Activated CD4-positive, alpha-beta T cell treated with anti-CD3 and anti-CD28 coated beads for 48 hours (primary cell): ENCODE measurements at regions not wholly inside any gene's neighbourhood (a gene's known extent, or its start where the extent isn't known, plus 50 kb on each side); places are given as distances from the start of the nearest gene placed in this dataset.

Experiments
- DNase-seq: peaks from one replicate; pipeline ENCODE4 v3.0.0-alpha.2; 2020

DNA sequence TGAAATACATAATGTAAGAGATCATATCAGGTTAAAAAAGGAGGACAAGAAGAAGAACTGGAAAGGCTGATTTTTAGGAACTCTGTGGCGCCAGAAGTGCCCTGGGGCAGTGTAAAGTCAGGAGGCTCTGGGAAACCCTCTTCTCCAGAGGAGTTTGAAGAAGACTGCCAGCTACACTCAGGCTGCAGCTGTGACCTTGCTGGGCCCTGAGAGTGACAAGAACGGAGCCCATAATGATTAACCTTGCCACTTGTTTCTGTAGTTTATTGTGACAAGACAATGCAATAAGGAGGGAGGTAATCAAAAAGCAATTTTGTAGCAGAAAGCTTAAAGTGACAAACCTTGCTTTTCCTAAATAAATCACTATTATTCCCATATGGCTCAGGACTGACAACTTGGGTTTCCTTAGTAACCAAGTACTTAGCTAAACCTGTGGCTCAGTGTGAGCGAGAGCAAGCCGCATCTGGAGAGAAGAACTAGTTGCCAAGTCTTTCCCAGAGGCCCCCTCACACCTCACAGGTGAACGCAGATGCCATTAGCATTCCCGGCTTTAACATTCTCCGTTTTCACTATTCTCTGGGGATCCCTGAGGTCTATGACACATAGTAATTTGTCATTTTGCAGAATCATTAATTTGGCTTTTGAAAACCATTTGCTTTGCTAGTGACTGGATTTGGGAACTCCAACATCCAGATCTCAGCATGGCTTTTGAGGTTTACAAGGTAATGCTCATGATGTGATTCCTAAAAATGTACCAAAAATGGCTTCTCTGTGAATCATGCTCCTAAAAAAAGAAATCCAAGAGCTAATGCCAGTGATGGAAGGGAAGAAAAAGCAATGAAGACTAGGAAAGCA is 115.9 kb downstream of the OMA1 start:
- no peak for DNase-seq

DNA sequence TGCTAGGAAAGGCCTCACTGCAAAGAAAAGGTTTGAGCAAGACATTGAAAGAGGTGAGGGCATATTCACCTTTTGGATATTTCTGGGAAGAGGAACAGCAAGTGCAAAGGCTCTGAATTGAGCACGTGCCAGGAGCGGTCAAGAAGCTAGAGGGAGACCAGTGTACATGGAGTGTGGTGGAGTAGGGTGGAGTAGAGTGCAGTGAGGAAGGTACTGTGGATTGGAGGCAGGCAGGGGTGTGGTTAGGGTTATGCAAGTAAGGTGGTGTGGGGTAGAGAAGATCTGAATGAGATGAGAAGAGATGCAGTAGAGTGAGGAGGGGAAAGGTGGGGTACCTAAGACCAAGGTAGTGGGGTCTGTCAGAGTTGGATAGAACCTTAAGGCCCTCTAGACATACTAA is 119.6 kb downstream of the OMA1 start:
- DNase-seq = no peak

DNA sequence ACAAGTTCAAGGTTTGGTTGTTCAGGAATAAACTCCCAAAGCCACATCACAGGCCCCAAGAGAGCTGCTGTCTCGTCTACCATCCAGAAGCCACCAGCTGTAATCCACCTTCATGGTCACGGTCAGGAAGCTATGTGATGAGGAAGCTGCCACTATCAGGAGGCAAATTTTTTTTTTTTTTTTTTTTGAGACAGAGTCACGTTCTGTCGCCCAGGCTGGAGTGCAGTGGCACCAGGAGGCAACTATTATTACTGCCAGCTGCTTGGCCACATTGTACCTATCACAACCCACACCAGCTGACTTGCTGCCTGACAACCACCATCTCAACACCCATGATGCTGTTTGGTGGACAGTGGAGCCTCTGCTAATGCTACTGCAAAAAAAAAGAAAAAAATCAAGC is 124.1 kb downstream of the OMA1 start:
- DNase-seq = no peak

DNA sequence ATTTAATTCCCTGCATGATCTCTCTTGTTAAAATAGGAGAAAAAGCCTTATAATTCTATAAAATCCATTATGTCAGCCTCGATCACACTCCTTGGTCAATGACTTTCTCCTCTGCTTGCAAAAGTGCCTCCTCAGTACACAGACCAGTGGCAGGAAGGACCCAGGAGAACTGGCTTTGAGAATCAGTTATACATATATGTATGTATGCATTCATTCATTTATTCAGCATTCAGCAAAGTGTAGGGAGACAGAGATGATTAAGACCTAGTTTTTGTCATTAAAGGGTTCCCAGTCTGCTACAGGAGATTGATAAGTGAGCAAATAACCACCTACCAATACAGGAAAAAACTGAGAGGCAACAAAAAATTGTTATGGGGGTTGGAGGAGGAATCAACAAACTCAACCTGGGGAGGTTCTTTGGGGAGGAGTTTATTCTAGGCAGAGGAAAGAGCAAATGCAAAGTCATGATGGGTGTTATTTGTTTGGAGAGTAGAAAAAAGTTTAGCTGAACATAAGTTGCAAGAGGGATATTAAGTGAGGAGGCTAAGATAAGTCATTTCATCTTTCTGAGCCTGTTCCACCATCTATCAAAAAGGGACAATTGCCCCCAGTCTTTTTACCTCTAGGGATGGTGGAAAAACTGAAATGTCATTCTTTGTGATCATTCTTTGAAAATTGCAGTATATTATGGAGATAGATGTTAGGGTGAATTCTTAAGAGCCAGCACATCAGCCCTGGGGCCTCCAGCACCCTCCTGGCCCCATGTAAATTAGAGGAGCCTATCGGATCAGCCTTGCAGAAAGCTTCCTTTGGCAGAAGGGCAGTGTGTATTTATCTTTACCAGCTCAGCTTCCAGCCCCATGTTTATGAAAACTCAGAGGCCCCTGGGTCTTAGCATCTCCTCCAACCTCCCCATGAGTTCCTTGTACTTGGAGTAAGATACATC is 128.0 kb downstream of the OMA1 start:
- DNase-seq = no peak

DNA sequence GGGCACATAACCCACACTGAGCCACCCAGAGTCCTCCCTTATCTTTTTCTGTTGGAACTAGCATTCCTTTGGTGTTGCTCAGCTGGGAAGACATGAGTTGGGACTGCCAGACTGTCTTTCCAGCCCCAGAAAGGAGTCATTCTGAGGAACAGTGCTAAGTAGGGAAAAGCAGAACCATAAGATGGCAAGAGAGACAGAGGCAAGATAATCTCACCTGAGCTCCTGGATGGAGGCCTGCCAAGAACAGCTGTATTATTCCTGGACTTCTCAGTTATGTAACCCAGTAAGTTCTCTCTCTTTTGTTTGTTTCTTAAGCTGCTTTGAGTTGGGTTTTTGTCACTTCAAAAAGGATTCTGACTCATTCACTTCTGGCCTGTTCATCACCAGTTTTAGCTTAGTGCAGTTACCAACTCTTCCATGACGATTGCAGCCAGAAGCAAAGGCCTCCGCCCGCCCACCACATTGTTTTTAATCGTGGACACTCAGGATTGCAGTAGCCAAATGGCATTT is 134.4 kb downstream of the OMA1 start:
- DNase-seq = no peak

DNA sequence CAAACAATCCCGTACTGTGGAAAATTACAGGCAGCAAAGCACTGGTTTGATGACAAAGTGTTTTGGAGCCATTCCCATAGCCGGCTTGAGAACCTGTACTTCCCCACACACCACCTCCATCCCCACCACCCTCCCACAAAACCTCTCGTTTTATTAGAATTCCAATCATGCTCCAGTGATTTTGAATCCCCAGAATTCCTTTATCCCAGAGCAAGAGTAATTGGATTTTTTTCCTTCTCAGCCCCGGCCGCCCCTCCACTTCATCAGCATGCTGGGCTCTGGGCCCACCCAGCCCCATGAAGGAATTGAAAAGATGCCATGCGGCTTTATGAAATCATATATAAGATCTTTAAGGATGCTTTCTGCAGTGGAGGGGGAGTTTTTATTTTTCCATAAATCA is 136.6 kb downstream of the OMA1 start:
- DNase-seq = no peak

DNA sequence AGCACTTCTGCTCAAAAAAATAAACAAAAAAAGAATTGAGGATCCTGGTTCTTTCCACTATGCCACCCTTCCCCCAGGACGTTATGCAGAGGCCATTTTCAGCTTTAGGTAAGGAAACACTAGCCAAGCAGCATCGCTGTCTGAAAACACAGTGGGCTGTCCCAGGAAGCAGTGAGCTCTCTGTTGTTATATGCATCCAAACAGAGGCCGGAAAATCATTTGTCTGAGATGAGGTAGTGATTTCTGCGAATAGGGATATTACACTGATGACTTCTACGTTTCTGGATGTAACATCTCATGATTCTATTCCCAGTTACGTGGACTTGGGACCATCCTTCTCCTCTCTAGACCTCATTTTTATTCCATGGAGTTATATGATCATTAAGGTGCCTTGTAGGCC is 137.2 kb downstream of the OMA1 start:
- DNase-seq = no peak

DNA sequence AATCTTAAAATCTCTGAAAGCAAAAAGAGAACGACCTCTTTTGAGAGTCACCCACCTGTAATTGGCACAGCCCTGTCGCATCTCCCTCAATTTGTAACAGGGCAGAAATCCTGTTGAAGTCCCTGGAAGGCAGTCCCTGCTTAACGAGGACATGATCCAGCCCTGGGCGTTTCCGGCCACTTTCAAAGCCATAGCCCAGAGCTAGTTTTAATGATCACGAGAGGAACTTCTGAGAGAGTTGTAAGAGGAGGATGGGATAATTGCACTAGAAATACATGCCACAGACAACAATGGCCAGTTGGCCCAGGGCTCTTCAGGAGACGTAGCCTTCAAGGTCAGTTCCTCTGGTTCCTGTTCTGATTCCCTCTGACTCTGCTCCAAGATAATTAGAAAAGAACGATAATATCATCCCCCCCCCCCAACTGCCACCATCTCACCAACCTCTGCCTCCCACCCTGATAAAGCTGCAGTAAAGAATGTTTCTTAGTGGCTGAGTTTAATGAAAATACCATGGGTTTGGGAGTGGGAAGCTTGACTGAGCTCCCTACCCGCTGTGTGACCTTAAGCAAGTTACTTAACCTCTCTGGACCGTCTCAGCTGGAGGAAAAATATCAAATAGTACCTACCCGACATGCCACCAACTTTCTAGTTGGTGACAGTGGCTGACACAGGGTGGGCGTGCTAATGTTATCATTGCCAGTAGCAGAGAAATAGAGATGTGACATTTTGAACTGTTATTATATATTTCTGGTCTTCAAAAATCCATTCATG is 140.0 kb downstream of the OMA1 start:
- DNase-seq = no peak

DNA sequence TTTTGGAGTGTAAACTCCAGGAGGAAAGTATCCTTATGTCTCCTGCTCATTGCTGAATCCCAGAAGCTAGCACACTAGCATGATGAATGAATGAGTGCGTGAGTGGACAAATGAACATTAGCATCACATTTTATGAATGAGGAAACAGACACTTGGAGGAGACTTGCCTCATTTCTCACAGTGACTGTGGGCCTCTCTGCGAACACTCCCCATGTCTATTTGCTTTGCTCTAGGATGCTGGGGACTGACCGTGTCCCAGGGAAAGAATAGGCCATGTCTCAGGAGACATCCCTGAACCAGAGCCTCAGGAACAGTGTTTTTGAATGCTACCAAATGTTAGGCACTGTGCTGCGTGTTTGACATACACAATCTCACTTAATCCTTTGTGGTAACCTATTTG is 140.9 kb downstream of the OMA1 start:
- DNase-seq = no peak

DNA sequence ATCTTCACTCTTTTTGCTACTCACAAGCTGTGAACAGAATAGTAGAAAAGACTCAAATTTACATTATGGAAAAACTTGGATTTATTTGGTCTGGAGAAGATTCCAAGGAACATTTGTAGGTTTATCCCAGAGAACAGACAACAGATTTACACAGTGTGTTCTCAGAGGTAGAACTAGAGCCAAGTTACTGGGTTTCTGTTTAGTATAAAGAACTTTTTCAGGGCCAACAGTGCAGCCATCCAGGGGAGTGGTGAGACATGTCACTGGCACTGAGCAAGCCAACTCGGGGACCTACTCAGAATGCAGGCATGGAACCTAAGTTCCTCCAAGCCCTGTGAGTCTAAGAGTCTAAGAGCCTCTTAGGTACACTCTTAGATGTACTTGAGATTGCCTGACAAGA is 142.6 kb downstream of the OMA1 start:
- DNase-seq = no peak

DNA sequence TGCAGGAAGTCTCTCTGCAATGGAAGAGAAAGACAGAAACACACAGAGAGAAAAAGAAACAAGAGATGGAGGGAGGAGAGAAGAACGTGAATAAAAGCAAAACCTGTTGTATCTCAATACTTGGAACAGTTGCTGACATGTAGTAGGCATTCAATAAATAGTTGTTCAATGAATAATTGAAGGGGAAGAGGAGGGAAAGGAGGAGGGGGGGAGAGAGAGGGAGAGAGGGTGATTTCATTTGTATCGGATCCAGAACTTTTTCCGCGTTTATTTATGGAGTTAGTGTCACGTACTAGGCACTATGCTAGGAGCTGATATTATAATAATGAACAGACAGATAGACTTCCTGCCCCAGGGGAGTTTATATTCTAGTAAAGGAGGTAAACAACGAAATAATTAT is 144.1 kb downstream of the OMA1 start:
- no peak for DNase-seq

DNA sequence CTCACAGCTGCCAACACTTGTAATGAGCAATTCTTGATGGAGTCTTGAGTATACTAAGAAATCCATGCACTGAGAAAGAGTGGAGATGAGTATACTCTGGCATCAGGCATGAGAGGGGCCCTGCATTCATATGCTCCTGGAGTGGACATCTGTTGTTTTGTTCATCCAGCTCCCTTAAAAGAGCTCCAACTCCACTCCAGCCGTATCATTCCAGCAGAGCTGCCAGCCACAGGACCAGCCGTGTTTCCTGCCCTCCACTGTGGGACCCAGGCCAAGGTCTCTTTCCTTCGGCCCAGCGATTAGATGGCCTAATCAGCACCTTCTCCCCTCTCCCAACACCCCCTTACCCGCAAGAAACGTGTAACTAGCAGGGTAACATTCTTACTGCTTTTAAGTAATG is 144.5 kb downstream of the OMA1 start:
- DNase-seq = no peak

DNA sequence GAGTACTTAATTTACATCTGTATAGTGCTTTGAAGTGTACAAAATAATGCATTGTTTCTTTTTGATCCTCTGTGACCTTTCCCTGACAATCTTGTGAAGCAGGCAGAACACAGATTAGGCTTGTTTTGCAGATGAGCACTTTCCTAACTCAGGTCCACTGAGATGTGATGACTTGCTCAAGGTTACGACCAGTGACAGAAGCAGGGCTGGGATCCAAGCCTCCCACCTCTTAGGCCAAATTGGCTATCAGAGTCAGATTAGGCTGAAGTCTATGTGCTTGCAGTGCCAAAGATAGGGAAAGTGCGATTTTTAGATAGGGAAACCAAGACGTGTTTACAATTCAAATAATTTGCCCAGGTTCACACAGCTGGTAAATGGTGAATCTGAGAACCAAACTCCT is 147.3 kb downstream of the OMA1 start:
- DNase-seq = no peak

DNA sequence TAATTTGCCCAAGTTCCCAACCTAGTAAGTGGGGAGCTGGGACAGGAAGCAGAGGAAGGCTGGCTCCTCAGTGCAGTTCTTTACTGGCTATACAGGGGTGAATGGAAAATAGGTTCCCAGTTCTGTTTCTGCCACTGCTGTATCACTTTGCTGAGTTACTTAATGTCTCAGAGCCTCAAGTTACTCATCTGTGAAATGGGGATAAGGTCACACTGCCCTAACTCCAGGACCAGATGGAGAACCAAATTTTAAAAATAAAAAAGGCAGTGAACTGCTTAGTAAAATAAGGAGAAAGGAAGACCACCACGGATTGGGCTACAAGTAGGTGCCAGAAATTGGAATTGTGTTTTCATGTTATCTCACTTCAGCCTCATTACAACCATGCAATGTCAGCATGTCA is 147.8 kb downstream of the OMA1 start:
- no peak for DNase-seq

DNA sequence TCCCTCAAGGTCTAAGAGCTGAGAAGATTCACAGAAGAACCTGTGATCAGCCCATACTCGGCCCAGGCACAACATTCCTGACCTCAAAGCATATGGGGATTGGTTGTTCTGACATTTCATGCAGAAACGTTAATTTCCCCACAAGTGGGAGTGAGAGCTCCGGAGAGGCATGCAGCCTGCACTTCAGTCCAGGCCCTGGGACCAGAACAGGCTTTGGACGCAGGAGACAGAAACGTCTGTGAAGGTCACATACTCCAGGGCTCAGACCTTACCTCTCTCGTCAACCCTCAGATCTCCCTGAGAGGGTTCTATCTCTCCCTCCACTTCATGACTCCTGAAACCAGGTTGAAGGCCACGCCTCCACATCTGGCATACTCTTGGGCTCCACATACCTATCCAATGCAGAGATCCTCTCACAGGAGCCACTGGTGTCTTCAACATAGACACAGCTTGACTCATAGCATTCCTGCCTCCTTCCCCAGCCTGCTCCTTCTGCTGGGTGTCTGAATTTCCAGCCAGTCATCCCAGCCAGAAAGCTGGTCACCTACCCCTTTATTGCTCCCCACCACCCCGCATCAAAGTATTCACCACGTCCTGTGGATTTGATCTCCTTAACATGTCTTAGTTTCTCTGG is 149.2 kb downstream of the OMA1 start:
- DNase-seq = no peak

DNA sequence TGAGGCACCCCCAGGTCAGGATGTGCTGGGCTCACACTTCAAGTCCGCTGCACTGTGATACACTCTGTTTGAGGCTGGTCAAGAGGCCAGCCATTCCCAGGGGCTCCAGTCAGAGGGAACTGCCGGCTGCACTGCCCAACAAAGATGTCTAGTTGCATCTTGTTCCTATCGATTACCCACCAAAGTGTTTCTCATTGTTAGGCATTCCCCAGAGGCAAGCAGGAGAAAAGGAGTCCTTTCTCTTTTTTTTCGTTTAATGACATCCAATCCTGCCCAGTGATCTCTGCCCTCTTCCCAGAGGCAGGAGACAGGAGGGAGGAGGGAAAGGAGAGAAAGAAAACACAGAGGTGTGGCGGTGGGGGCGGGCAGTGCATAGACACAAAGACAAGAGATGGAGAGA is 150.4 kb downstream of the OMA1 start:
- no peak for DNase-seq

DNA sequence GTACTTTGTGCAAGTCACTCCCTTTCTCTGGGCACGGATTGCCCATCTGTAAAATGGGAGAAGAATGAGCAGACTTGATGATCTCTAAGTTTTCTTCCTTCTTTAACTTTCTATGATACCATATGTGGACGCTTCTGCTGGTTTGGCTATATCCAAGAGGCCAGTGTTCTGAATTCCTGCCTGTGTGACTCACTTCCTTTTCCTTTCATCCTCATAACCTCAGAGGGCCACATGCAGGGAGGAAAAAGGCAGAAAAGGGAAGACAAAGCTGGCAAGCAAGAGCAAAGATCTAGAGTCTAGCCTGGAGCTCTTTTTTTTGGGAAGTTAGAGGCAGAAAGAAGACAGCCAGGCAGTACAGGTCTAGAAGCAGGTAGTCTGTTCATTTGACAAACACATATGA is 151.2 kb downstream of the OMA1 start:
- no peak for DNase-seq

DNA sequence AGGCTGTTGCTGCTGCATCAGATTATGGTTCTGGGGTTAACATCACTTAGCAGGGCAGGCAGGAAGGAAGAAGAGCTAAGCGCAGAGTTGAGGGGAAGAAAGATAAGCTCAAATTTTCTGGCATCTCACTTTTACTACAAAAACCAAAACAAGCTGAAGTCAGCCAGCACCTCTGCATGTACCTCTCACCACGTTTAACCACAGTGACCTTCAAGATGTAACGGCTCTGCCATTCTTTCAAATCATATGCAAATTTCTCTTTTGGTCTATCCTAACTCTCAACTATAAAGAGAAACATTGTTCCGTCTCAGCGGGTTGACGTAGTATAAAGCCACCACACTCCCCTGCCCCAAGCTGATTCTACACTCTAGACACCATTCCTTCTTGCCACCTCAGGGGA is 154.4 kb downstream of the OMA1 start:
- DNase-seq = peak; percentile 6

DNA sequence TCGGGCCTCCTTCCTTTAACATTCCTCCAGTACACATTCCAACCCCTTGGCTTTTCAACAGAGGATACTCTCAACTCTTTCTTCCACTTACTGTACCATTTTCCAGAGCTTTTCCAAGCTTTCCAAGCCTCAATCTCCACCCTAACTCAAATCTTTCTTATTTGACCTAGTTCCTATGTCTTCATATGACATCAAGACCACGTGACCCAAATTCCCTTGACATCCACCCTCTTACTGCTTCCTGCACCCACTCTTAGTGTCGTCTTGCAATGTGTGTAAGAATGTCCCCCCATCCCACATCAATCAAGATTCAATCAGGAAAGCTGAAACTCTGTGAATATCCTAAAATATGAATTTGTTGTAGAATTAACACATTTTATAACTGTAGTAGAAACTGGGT is 155.0 kb downstream of the OMA1 start:
- no peak for DNase-seq

DNA sequence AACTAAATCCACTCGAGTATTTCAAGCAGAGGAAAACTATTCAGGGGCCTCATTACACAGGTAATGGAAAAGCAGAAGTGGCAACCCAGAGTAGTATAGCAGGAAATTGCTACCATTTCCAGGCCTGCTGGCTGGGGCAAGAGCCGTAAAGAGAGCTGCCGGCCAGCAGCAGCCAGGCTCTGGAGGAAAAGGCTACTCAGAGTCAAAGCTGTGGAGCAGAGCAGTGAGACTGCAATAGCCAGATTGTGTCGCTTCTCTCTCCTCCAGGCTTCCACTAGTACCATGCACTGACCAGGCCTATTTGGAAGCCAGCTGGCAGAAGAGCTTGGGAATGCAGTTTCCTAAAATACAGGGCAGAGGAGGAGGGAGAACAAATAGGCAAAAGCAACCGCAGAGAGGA is 155.5 kb downstream of the OMA1 start:
- DNase-seq = no peak

DNA sequence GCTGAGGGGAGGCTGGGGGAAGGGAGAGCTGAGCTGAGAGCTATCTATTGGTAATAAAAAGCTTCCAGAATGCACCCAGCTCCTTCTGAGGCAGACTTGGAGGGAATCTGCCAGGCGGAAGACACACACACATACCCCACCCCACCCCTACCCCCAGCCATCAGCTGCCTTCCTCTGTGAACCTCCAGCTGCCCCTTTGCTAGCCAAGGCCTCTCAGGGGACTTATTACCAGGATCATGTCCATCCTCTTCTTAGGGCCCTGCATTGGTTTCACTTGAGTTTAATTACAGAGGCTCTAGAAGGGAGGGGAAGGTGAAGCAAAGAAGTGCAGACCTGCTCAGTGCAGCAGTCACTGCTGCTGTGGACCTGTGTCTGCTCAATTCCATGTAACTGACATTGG is 156.4 kb downstream of the OMA1 start:
- DNase-seq = no peak

DNA sequence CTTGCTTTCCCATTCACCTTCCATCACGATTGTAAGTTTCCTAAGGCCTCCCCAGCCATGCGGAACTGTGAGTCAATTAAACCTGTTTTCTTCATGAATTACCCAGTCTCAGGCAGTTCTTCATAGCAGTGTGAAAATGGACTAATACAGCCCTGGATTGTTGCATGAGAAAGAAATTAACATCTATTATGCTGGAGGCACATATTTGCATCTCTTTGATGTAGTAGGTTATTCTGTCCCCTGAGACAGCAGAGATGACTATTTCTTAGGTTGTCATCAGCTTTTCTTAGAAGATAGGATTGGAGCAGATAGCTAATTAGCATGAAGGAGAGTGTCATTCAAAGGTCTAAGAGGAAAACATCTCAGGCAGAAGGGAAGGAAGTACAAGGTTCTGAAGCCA is 166.2 kb downstream of the OMA1 start:
- no peak for DNase-seq

DNA sequence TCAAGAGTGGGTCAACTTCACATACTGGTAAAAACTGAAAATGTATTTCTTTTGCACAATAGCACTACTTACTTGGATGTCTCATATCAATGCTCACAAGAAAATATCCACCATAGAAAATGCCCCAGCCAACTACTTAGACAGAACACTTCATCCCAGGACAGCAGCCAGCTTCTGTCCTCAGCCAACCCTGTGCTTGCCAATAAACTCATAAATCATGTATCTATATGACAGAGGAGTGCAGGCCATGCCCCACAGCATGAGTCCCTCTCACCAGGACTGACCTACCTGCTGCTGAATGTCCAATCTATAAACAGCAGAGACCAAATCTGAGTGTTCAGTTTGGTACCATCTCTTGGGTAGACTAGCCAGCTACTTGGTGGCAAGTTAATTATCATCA is 179.3 kb downstream of the OMA1 start:
- DNase-seq = no peak
